ENCODE measurements at regions not wholly inside any gene's neighbourhood (a gene's known extent, or its start where the extent isn't known, plus 50 kb on each side); places are given as distances from the start of the nearest gene placed in this dataset.

- H2AFZ ChIP-seq (ENCODE audit: insufficient read depth, low read length, poor library complexity) = no peak overlapping the region
- H3K9me3 ChIP-seq (ENCODE audit: insufficient read depth, low read depth, low read length) = no peaks in the 10 kb centered on the region
- H3K4me2 ChIP-seq (ENCODE audit: low read length) = no peak overlapping the region
- no peak overlapping the region for H4K12ac ChIP-seq (ENCODE audit: low read depth, low read length)
- no peak overlapping the region for H2AK5ac ChIP-seq (ENCODE audit: low read length)
- WGBS (ENCODE audit: extremely low coverage, insufficient coverage, insufficient read length) = 100% methylated on average over 1 of the region's 2 CpGs
- H4K8ac ChIP-seq (ENCODE audit: low read depth, low read length) = no peak overlapping the region
- no peak overlapping the region for H3K14ac ChIP-seq (ENCODE audit: low read length)
- no peak overlapping the region for H3K18ac ChIP-seq (ENCODE audit: low read length)
- H3K79me2 ChIP-seq (ENCODE audit: control insufficient read depth, insufficient read depth, low read length, poor library complexity) = no peaks in the 10 kb centered on the region
- no peak overlapping the region for H3K4ac ChIP-seq (ENCODE audit: low read depth, low read length)
- no peak overlapping the region for H2BK120ac ChIP-seq (ENCODE audit: insufficient read depth, low read length, poor library complexity)
- no peak overlapping the region for H2BK12ac ChIP-seq (ENCODE audit: low read length)
- no peaks in the 10 kb centered on the region for H3K36me3 ChIP-seq (ENCODE audit: control insufficient read depth in 1 of 2, insufficient read depth in 2 of 2, low read length in 2 of 2)
- H3K79me1 ChIP-seq (ENCODE audit: low read length) = no peaks in the 10 kb centered on the region
- no peak overlapping the region for H3K23ac ChIP-seq (ENCODE audit: low read length)
- no peak for DNase-seq
- no peak overlapping the region for H4K91ac ChIP-seq (ENCODE audit: low read depth, low read length)
- no peaks in the 10 kb centered on the region for H3K4me1 ChIP-seq (ENCODE audit: control insufficient read depth in 1 of 2, insufficient read depth in 2 of 2, low read length in 2 of 2)
- H2BK5ac ChIP-seq (ENCODE audit: low read depth, low read length, poor library complexity) = no peak overlapping the region
- H3K4me3 ChIP-seq (ENCODE audit: low read depth, low read length) = no peak overlapping the region
- no peak overlapping the region for H3K27ac ChIP-seq (ENCODE audit: low read depth, low read length)
- H3K27me3 ChIP-seq (ENCODE audit: insufficient read depth, low read length) = no peaks in the 10 kb centered on the region
- H3K9ac ChIP-seq (ENCODE audit: low read length) = no peak overlapping the region
These were observed 92.3 kb upstream of the LCORL start for GRCh38 chr4:18113710-18114331.

- no peak overlapping the region for H3K4me3 ChIP-seq (ENCODE audit: low read depth, low read length)
- H3K27ac ChIP-seq (ENCODE audit: low read depth, low read length) = no peak overlapping the region
- peaks cover 0 to 9% of the 10 kb centered on the region in 2 experiments for H3K4me1 ChIP-seq (ENCODE audit: control insufficient read depth in 1 of 2, insufficient read depth in 2 of 2, low read length in 2 of 2)
- H3K18ac ChIP-seq (ENCODE audit: low read length) = no peak overlapping the region
- H4K91ac ChIP-seq (ENCODE audit: low read depth, low read length) = no peak overlapping the region
- H3K4me2 ChIP-seq (ENCODE audit: low read length) = no peak overlapping the region
- H2BK120ac ChIP-seq (ENCODE audit: insufficient read depth, low read length, poor library complexity) = no peak overlapping the region
- no peaks in the 10 kb centered on the region for H3K27me3 ChIP-seq (ENCODE audit: insufficient read depth, low read length)
- H3K79me1 ChIP-seq (ENCODE audit: low read length) = no peaks in the 10 kb centered on the region
- no peak overlapping the region for H4K8ac ChIP-seq (ENCODE audit: low read depth, low read length)
- H2BK5ac ChIP-seq (ENCODE audit: low read depth, low read length, poor library complexity) = no peak overlapping the region
- H3K9me3 ChIP-seq (ENCODE audit: insufficient read depth, low read depth, low read length) = no peaks in the 10 kb centered on the region
- WGBS (ENCODE audit: extremely low coverage, insufficient coverage, insufficient read length) = no CpG with 5 or more reads among the region's 4 CpGs
- no peak overlapping the region for H2AK5ac ChIP-seq (ENCODE audit: low read length)
- no peak overlapping the region for H2AFZ ChIP-seq (ENCODE audit: insufficient read depth, low read length, poor library complexity)
- H3K9ac ChIP-seq (ENCODE audit: low read length) = no peak overlapping the region
- peak; percentile 99 to 100 for DNase-seq
- H3K36me3 ChIP-seq (ENCODE audit: control insufficient read depth in 1 of 2, insufficient read depth in 2 of 2, low read length in 2 of 2) = no peaks in the 10 kb centered on the region
- H3K79me2 ChIP-seq (ENCODE audit: control insufficient read depth, insufficient read depth, low read length, poor library complexity) = no peaks in the 10 kb centered on the region
- no peak overlapping the region for H3K14ac ChIP-seq (ENCODE audit: low read length)
- H2BK12ac ChIP-seq (ENCODE audit: low read length) = no peak overlapping the region
- no peak overlapping the region for H3K4ac ChIP-seq (ENCODE audit: low read depth, low read length)
- no peak overlapping the region for H4K12ac ChIP-seq (ENCODE audit: low read depth, low read length)
- H3K23ac ChIP-seq (ENCODE audit: low read length) = no peak overlapping the region
These were observed 89.5 kb upstream of the LCORL start for GRCh38 chr4:18111081-18111480.

GRCh38 chr4:18110099-18110498, 88.5 kb upstream of the LCORL start:
- Histone ChIP-seq H3K18ac (ENCODE audit: low read length) (no peak overlapping the region), H2BK5ac (ENCODE audit: low read depth, low read length, poor library complexity) (no peak overlapping the region), H3K27me3 (ENCODE audit: insufficient read depth, low read length) (no peaks in the 10 kb centered on the region), H3K9ac (ENCODE audit: low read length) (no peak overlapping the region), H3K79me2 (ENCODE audit: control insufficient read depth, insufficient read depth, low read length, poor library complexity) (no peaks in the 10 kb centered on the region), H2AK5ac (ENCODE audit: low read length) (no peak overlapping the region), H2AFZ (ENCODE audit: insufficient read depth, low read length, poor library complexity) (no peak overlapping the region), H3K4me1 (ENCODE audit: control insufficient read depth in 1 of 2, insufficient read depth in 2 of 2, low read length in 2 of 2) (peaks cover 0 to 9% of the 10 kb centered on the region in 2 experiments), H2BK120ac (ENCODE audit: insufficient read depth, low read length, poor library complexity) (no peak overlapping the region), H3K9me3 (ENCODE audit: insufficient read depth, low read depth, low read length) (no peaks in the 10 kb centered on the region), H3K4me2 (ENCODE audit: low read length) (no peak overlapping the region), H3K4me3 (ENCODE audit: low read depth, low read length) (no peak overlapping the region), H3K4ac (ENCODE audit: low read depth, low read length) (no peak overlapping the region), H4K8ac (ENCODE audit: low read depth, low read length) (no peak overlapping the region), H3K27ac (ENCODE audit: low read depth, low read length) (no peak overlapping the region), H3K23ac (ENCODE audit: low read length) (no peak overlapping the region), H3K36me3 (ENCODE audit: control insufficient read depth in 1 of 2, insufficient read depth in 2 of 2, low read length in 2 of 2) (no peaks in the 10 kb centered on the region), H2BK12ac (ENCODE audit: low read length) (no peak overlapping the region), H4K12ac (ENCODE audit: low read depth, low read length) (no peak overlapping the region), H4K91ac (ENCODE audit: low read depth, low read length) (no peak overlapping the region), H3K79me1 (ENCODE audit: low read length) (no peaks in the 10 kb centered on the region), H3K14ac (ENCODE audit: low read length) (no peak overlapping the region)
- WGBS (ENCODE audit: extremely low coverage, insufficient coverage, insufficient read length) = no CpG with 5 or more reads among the region's 6 CpGs
- peak in 1 of 2 donors; percentile 42 for DNase-seq

GRCh38 chr4:18109676-18110075, 88.1 kb upstream of the LCORL start:
- no peak for DNase-seq
- Histone ChIP-seq H3K14ac (ENCODE audit: low read length) (no peak overlapping the region), H3K18ac (ENCODE audit: low read length) (no peak overlapping the region), H2AFZ (ENCODE audit: insufficient read depth, low read length, poor library complexity) (no peak overlapping the region), H2BK12ac (ENCODE audit: low read length) (no peak overlapping the region), H3K79me2 (ENCODE audit: control insufficient read depth, insufficient read depth, low read length, poor library complexity) (no peaks in the 10 kb centered on the region), H3K36me3 (ENCODE audit: control insufficient read depth in 1 of 2, insufficient read depth in 2 of 2, low read length in 2 of 2) (no peaks in the 10 kb centered on the region), H3K79me1 (ENCODE audit: low read length) (no peaks in the 10 kb centered on the region), H3K9me3 (ENCODE audit: insufficient read depth, low read depth, low read length) (no peaks in the 10 kb centered on the region), H3K23ac (ENCODE audit: low read length) (no peak overlapping the region), H3K4me2 (ENCODE audit: low read length) (no peak overlapping the region), H4K91ac (ENCODE audit: low read depth, low read length) (no peak overlapping the region), H2BK120ac (ENCODE audit: insufficient read depth, low read length, poor library complexity) (no peak overlapping the region), H2AK5ac (ENCODE audit: low read length) (no peak overlapping the region), H3K4ac (ENCODE audit: low read depth, low read length) (no peak overlapping the region), H4K12ac (ENCODE audit: low read depth, low read length) (no peak overlapping the region), H3K9ac (ENCODE audit: low read length) (no peak overlapping the region), H2BK5ac (ENCODE audit: low read depth, low read length, poor library complexity) (no peak overlapping the region), H3K27me3 (ENCODE audit: insufficient read depth, low read length) (no peaks in the 10 kb centered on the region), H4K8ac (ENCODE audit: low read depth, low read length) (no peak overlapping the region), H3K4me3 (ENCODE audit: low read depth, low read length) (no peak overlapping the region), H3K27ac (ENCODE audit: low read depth, low read length) (no peak overlapping the region), H3K4me1 (ENCODE audit: control insufficient read depth in 1 of 2, insufficient read depth in 2 of 2, low read length in 2 of 2) (peaks cover 0 to 9% of the 10 kb centered on the region in 2 experiments)
- WGBS (ENCODE audit: extremely low coverage, insufficient coverage, insufficient read length) = no CpG with 5 or more reads among the region's 3 CpGs
